ENCODE measurements at regions not wholly inside any gene's neighbourhood (a gene's known extent, or its start where the extent isn't known, plus 50 kb on each side); places are given as distances from the start of the nearest gene placed in this dataset.

GRCh38 chr22:48705917-48706605 lies 1121.6 kb downstream of the BRD1 start:
- no peak overlapping the region for H3K4me3 ChIP-seq (ENCODE audit: low read depth, low read length)
- TF ChIP-seq MYC (IDR thresholded peaks at IDR 0.05; ENCODE audit: low read depth, low read length) (no peak), CTCF (IDR thresholded peaks at IDR 0.05; ENCODE audit: low read depth, low read length) (no peak)
- no peak for DNase-seq (ENCODE audit: low read depth)

GRCh38 chr22:48705159-48705916 lies 1122.3 kb downstream of the BRD1 start:
- no peak for DNase-seq (ENCODE audit: low read depth)
- TF ChIP-seq POLR2A (IDR thresholded peaks at IDR 0.05; ENCODE audit: extremely low read depth, insufficient read length), result no peak
- no peak for TF ChIP-seq MAX (IDR thresholded peaks at IDR 0.05; ENCODE audit: low read depth, low read length)
- no peak overlapping the region for H3K4me3 ChIP-seq (ENCODE audit: low read depth, low read length)

GRCh38 chr22:48704335-48704734 lies 1123.3 kb downstream of the BRD1 start:
- DNase-seq (ENCODE audit: low read depth), result no peak
- no peak overlapping the region for H3K4me3 ChIP-seq (ENCODE audit: low read depth, low read length)
- TF ChIP-seq CTCF (IDR thresholded peaks at IDR 0.05; ENCODE audit: low read depth, low read length) (no peak), MAX (IDR thresholded peaks at IDR 0.05; ENCODE audit: low read depth, low read length) (no peak), POLR2A (IDR thresholded peaks at IDR 0.05; ENCODE audit: extremely low read depth, insufficient read length) (no peak), MYC (IDR thresholded peaks at IDR 0.05; ENCODE audit: low read depth, low read length) (no peak)

- no peak overlapping the region for H3K4me3 ChIP-seq (ENCODE audit: low read depth, low read length)
- no peak for DNase-seq (ENCODE audit: low read depth)
- no peak for TF ChIP-seq MYC (IDR thresholded peaks at IDR 0.05; ENCODE audit: low read depth, low read length)
- no peak for TF ChIP-seq CTCF (IDR thresholded peaks at IDR 0.05; ENCODE audit: low read depth, low read length)
- no peak for TF ChIP-seq POLR2A (IDR thresholded peaks at IDR 0.05; ENCODE audit: extremely low read depth, insufficient read length)
- no peak for TF ChIP-seq MAX (IDR thresholded peaks at IDR 0.05; ENCODE audit: low read depth, low read length)
These were observed 1124.3 kb downstream of the BRD1 start for GRCh38 chr22:48703265-48703941.

GRCh38 chr22:48702573-48703264 lies 1125.0 kb downstream of the BRD1 start:
- H3K4me3 ChIP-seq (ENCODE audit: low read depth, low read length), result no peak overlapping the region
- peak; percentile 98 for DNase-seq (ENCODE audit: low read depth)
- TF ChIP-seq CTCF (IDR thresholded peaks at IDR 0.05; ENCODE audit: low read depth, low read length) (no peak), POLR2A (IDR thresholded peaks at IDR 0.05; ENCODE audit: extremely low read depth, insufficient read length) (no peak), MYC (IDR thresholded peaks at IDR 0.05; ENCODE audit: low read depth, low read length) (peak; percentile 51; the same call in 1 of the 2 replicates), MAX (IDR thresholded peaks at IDR 0.05; ENCODE audit: low read depth, low read length) (peak; percentile 50; the same call in 1 of the 2 replicates)

Data from NB4 (cell line).